GM12878 (cell line): ENCODE measurements at regions not wholly inside any gene's neighbourhood (a gene's known extent, or its start where the extent isn't known, plus 50 kb on each side); places are given as distances from the start of the nearest gene placed in this dataset.

Source experiments
- ASH2L ChIP-seq: fragments of 300-600, 200-600 bp; sonication (generic); IDR thresholded peaks from 2 replicates; pipeline ENCODE4 v1.6.1; 2017; ENCODE audit warnings: low read depth, mild to moderate bottlenecking, borderline replicate concordance
- ATF7 ChIP-seq: fragments of 450-650 bp; IDR thresholded peaks from 2 replicates; pipeline ENCODE4 v1.6.1; 2016; ENCODE audit warnings: low read depth, mild to moderate bottlenecking
- CBX3 ChIP-seq: fragments of 200-600 bp; sonication (generic); IDR thresholded peaks from 2 replicates; pipeline ENCODE4 v1.6.1; 2016; ENCODE audit warnings: low read depth, borderline replicate concordance
- CHD2 ChIP-seq: IDR thresholded peaks from 2 replicates; pipeline ENCODE4 v1.6.1; 2011; ENCODE audit warnings: low read depth, low read length, improper control_type of control experiment, borderline replicate concordance
- CHD4 ChIP-seq: fragments of 200-600 bp; sonication (generic); IDR thresholded peaks from 2 replicates; pipeline ENCODE4 v1.6.1; 2016; ENCODE audit warnings: mild to moderate bottlenecking
- FOS ChIP-seq: IDR thresholded peaks from 3 replicates; pipeline ENCODE4 v1.6.1; 2011; ENCODE audit warnings: borderline replicate concordance; ENCODE audit not compliant: insufficient read length; ENCODE audit errors: extremely low read depth
- IRF3 ChIP-seq: fragments of 450-650 bp; IDR thresholded peaks from 2 replicates; pipeline ENCODE4 v1.6.1; 2014; ENCODE audit warnings: mild to moderate bottlenecking
- IRF5 ChIP-seq: fragments of 450-650 bp; IDR thresholded peaks from 2 replicates; pipeline ENCODE4 v1.6.1; 2017; ENCODE audit warnings: borderline replicate concordance
- JUNB ChIP-seq: IDR thresholded peaks from 2 replicates; pipeline ENCODE4 v1.6.1; 2016; ENCODE audit warnings: antibody characterized with exemption, mild to moderate bottlenecking
- MTA3 ChIP-seq: IDR thresholded peaks from 2 replicates; pipeline ENCODE4 v1.6.1; 2012; ENCODE audit warnings: low read length, inconsistent platforms, borderline replicate concordance
- NR2F1 ChIP-seq: fragments of 450-650 bp; conservative IDR thresholded peaks from 2 replicates; pipeline ENCODE4 v1.6.1; 2017; ENCODE audit warnings: mild to moderate bottlenecking
- POLR2AphosphoS5 ChIP-seq: IDR thresholded peaks from 2 replicates; pipeline ENCODE4 v1.6.1; 2011; ENCODE audit warnings: mild to moderate bottlenecking, low read length, inconsistent platforms
- STAT3 ChIP-seq: IDR thresholded peaks from 2 replicates; pipeline ENCODE4 v1.6.1; 2011; ENCODE audit warnings: low read depth, low read length, improper control_type of control experiment
- TARDBP ChIP-seq: IDR thresholded peaks from 2 replicates; pipeline ENCODE4 v1.6.1; 2016; ENCODE audit warnings: borderline replicate concordance
- TCF12 ChIP-seq: IDR thresholded peaks from 2 replicates; pipeline ENCODE4 v1.6.1; 2011; ENCODE audit warnings: low read depth, mild to moderate bottlenecking, low read length
- TCF7 ChIP-seq: IDR thresholded peaks from 2 replicates; pipeline ENCODE4 v1.6.1; 2014; ENCODE audit warnings: antibody characterized with exemption, borderline replicate concordance
- ZSCAN29 ChIP-seq: fragments of 450-650 bp; IDR thresholded peaks from 2 replicates; pipeline ENCODE4 v1.6.1; 2017; ENCODE audit warnings: mild to moderate bottlenecking, moderate library complexity
- ZZZ3 ChIP-seq: IDR thresholded peaks from 2 replicates; pipeline ENCODE4 v1.6.1; 2011; ENCODE audit warnings: low read depth; ENCODE audit not compliant: control insufficient read depth, insufficient read length
- TF ChIP-seq, protein P1 (sequence below): fragments of 450-650 bp; IDR thresholded peaks from 2 replicates; pipeline ENCODE4 v1.6.1; 2017; ENCODE audit warnings: mild to moderate bottlenecking, low read depth, inconsistent platforms; ENCODE audit not compliant: poor library complexity, severe bottlenecking
- TF ChIP-seq, protein P2 (sequence below): fragments of 450-650 bp; IDR thresholded peaks from 2 replicates; pipeline ENCODE4 v1.6.1; 2016; ENCODE audit warnings: mild to moderate bottlenecking
- TF ChIP-seq, protein P3 (sequence below): IDR thresholded peaks from 2 replicates; pipeline ENCODE4 v1.6.1; 2012; ENCODE audit warnings: low read depth, low read length, improper control_type of control experiment
- TF ChIP-seq, protein P4 (sequence below): fragments of 450-650 bp; IDR thresholded peaks from 2 replicates; pipeline ENCODE4 v1.6.1; 2016; ENCODE audit warnings: mild to moderate bottlenecking

DNA sequence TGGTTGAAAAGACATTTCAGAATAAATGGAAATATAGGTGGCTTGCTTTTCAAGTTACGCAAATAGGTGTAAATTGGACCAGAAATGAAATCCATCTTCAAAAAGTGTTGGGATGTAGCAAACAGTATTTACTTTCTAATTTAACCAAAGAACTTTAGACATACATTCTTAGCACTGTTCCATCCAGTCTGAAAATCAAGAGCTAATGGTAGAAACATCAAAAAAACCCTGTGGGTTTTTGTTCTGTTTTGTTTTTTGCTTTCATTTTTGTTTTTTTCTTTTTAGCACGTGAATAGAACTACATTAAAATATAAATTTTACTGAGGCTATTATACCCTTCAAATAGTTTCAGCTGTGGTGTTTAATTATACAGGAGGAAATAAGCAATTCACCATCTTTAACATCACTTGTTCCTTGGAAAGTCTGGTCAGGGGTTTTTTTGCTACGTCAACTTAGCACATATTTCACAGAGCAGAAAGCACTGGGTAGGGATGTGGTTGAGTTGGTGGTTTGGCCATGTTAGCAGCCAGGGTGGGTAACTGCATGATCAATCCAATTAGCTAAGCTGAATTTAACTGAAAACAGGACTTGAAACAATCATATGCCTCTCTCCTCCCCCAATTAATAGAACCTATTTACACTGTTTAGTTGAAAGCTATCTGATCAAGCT is 275.4 kb upstream of the PFKP start (continued):
- TF ChIP-seq IRF3 (no peak), TARDBP (no peak), MTA3 (no peak), ASH2L (no peak), ZZZ3 (no peak), FOS (no peak), IRF5 (peak; percentile 61; the same call in 1 of the 2 replicates), NR2F1 (peak; percentile 34; the same call in 1 of the 2 replicates), CBX3 (no peak), ATF7 (peak; percentile 74), POLR2AphosphoS5 (no peak), JUNB (no peak), CHD4 (no peak), TCF7 (no peak), CHD2 (no peak), STAT3 (no peak), TCF12 (no peak), ZSCAN29 (no peak)
- TF ChIP-seq, protein P1, sequence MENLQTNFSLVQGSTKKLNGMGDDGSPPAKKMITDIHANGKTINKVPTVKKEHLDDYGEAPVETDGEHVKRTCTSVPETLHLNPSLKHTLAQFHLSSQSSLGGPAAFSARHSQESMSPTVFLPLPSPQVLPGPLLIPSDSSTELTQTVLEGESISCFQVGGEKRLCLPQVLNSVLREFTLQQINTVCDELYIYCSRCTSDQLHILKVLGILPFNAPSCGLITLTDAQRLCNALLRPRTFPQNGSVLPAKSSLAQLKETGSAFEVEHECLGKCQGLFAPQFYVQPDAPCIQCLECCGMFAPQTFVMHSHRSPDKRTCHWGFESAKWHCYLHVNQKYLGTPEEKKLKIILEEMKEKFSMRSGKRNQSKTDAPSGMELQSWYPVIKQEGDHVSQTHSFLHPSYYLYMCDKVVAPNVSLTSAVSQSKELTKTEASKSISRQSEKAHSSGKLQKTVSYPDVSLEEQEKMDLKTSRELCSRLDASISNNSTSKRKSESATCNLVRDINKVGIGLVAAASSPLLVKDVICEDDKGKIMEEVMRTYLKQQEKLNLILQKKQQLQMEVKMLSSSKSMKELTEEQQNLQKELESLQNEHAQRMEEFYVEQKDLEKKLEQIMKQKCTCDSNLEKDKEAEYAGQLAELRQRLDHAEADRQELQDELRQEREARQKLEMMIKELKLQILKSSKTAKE, result peak; percentile 56
- TF ChIP-seq, protein P2, sequence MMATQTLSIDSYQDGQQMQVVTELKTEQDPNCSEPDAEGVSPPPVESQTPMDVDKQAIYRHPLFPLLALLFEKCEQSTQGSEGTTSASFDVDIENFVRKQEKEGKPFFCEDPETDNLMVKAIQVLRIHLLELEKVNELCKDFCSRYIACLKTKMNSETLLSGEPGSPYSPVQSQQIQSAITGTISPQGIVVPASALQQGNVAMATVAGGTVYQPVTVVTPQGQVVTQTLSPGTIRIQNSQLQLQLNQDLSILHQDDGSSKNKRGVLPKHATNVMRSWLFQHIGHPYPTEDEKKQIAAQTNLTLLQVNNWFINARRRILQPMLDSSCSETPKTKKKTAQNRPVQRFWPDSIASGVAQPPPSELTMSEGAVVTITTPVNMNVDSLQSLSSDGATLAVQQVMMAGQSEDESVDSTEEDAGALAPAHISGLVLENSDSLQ, result no peak
- TF ChIP-seq, protein P3, sequence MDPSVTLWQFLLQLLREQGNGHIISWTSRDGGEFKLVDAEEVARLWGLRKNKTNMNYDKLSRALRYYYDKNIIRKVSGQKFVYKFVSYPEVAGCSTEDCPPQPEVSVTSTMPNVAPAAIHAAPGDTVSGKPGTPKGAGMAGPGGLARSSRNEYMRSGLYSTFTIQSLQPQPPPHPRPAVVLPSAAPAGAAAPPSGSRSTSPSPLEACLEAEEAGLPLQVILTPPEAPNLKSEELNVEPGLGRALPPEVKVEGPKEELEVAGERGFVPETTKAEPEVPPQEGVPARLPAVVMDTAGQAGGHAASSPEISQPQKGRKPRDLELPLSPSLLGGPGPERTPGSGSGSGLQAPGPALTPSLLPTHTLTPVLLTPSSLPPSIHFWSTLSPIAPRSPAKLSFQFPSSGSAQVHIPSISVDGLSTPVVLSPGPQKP, result no peak
- TF ChIP-seq, protein P4, sequence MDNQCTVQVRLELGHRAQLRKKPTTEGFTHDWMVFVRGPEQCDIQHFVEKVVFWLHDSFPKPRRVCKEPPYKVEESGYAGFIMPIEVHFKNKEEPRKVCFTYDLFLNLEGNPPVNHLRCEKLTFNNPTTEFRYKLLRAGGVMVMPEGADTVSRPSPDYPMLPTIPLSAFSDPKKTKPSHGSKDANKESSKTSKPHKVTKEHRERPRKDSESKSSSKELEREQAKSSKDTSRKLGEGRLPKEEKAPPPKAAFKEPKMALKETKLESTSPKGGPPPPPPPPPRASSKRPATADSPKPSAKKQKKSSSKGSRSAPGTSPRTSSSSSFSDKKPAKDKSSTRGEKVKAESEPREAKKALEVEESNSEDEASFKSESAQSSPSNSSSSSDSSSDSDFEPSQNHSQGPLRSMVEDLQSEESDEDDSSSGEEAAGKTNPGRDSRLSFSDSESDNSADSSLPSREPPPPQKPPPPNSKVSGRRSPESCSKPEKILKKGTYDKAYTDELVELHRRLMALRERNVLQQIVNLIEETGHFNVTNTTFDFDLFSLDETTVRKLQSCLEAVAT, result peak; percentile 70; the same call in 1 of the 2 replicates
